CD4-positive, CD25-positive, alpha-beta regulatory T cell (primary cell): ENCODE measurements at regions not wholly inside any gene's neighbourhood (a gene's known extent, or its start where the extent isn't known, plus 50 kb on each side); places are given as distances from the start of the nearest gene placed in this dataset.
"Not testable (repeated sequence)": the region's sequence is repeated elsewhere in the genome, so short reads cannot be mapped to it uniquely, and the experiment has no call there.

Source experiments
- ATAC-seq, 2 donors: fragments of 150-1000 bp; cut with Tn5 transposase; one replicate each; pipeline ENCODE4 v1.10.0; 2021; ENCODE audit warnings: low read depth in 2 of 2, moderate number of reproducible peaks in 2 of 2, moderate library complexity in 1 of 2
- DNase-seq, 3 donors: peaks; one replicate each; pipeline versions ENCODE4 v3.0.0 to v3.0.0-alpha.2; 2012 to 2022; ENCODE audit warnings: mixed read lengths in 1 of 3
- H3K27ac ChIP-seq: one replicate; pipeline ENCODE4 v1.7.0; 2013; ENCODE audit warnings: mild to moderate bottlenecking, low read length; ENCODE audit not compliant: insufficient read depth, poor library complexity, severe bottlenecking
- H3K27me3 ChIP-seq: one replicate; pipeline ENCODE4 v1.7.0; 2013; ENCODE audit warnings: low read length; ENCODE audit not compliant: control insufficient read depth, insufficient read depth
- H3K36me3 ChIP-seq: one replicate; pipeline ENCODE4 v1.7.0; 2013; ENCODE audit warnings: mild to moderate bottlenecking, low read length, moderate library complexity; ENCODE audit not compliant: control insufficient read depth, insufficient read depth
- H3K4me1 ChIP-seq: 2 replicates; pipeline ENCODE4 v1.7.0; 2013; ENCODE audit warnings: mild to moderate bottlenecking, low read length; ENCODE audit not compliant: insufficient read depth, control insufficient read depth, poor library complexity, severe bottlenecking
- H3K4me3 ChIP-seq: one replicate; pipeline ENCODE4 v1.7.0; 2013; ENCODE audit warnings: low read depth, mild to moderate bottlenecking, low read length, moderate library complexity
- H3K9me3 ChIP-seq, 2 experiments: 1 replicate in 1 of 2; 2 replicates in 1 of 2; pipeline ENCODE4 v1.7.0; 2013; ENCODE audit warnings: low read length in 2 of 2, mild to moderate bottlenecking in 1 of 2, moderate library complexity in 1 of 2; ENCODE audit not compliant: control insufficient read depth in 2 of 2
- H3K27ac Mint-ChIP-seq, 3 donors: one replicate each; pipeline ENCODE4 v1.8.0; 2020 to 2022; ENCODE audit warnings: mild to moderate bottlenecking in 3 of 3, mixed read lengths in 3 of 3, moderate library complexity in 2 of 3
- H3K27me3 Mint-ChIP-seq: one replicate; pipeline ENCODE4 v1.8.0; 2022; ENCODE audit warnings: mild to moderate bottlenecking, mixed read lengths
- H3K36me3 Mint-ChIP-seq: one replicate; pipeline ENCODE4 v1.8.0; 2020; ENCODE audit warnings: mixed read lengths
- H3K4me1 Mint-ChIP-seq, 4 donors: one replicate each; pipeline ENCODE4 v1.8.0; 2020 to 2022; ENCODE audit warnings: mixed read lengths in 4 of 4, mild to moderate bottlenecking in 1 of 4
- H3K4me3 Mint-ChIP-seq, 4 donors: one replicate each; pipeline ENCODE4 v1.8.0; 2020 to 2022; ENCODE audit warnings: mild to moderate bottlenecking in 4 of 4, mixed read lengths in 4 of 4, moderate library complexity in 3 of 4
- H3K9me3 Mint-ChIP-seq, 7 donors: one replicate each; pipeline ENCODE4 v1.8.0; 2020 to 2022; ENCODE audit warnings: mixed read lengths in 7 of 7, mild to moderate bottlenecking in 3 of 7, moderate library complexity in 2 of 7

DNA sequence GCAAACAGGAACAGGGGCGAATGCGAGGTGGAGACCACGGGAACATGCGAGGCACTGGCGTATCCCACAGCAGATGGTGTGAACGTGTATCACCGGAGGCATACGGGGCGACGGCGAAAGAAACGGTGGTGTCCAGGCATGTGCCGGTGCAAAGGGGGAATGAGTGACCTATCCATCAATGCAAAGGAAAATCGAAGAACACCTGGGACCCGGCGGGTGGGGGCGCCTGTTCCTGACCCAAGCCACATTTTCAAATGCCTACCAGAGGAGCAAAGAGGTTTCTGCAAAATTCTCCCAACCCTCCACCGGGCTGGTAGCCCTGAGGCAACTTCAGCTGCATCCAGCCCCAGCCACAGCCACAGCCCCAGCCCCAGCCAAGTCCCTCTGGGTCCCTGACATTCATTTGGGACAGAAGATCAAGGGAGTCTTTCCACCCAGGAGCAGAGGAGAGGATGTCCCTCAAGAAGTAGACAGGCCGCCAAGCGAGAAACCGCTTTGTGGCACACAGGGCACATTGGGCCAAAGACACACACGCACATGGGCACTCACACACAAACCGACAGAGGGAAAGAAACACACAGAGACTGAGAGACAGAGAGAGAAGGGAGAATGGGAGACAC, 164.0 kb upstream of the ZNF337 start:
- ATAC-seq = no peak
- H3K4me3 Mint-ChIP-seq = peak overlapping the region; percentile 74 to 86 (median 84)
- H3K27me3 Mint-ChIP-seq = peaks cover 53% of the 10 kb centered on the region
- peaks cover 0 to 78% (median 12%) of the 10 kb centered on the region in 4 donors for H3K4me1 Mint-ChIP-seq
- no peaks in the 10 kb centered on the region for H3K36me3 Mint-ChIP-seq
- Histone ChIP-seq H3K27ac (no peak overlapping the region), H3K27me3 (peaks cover 4% of the 10 kb centered on the region), H3K4me1 (peaks cover 44% of the 10 kb centered on the region), H3K36me3 (no peaks in the 10 kb centered on the region), H3K4me3 (no peak overlapping the region), H3K9me3 (no peaks in the 10 kb centered on the region)
- peaks cover 0 to 3% (median 0%) of the 10 kb centered on the region in 7 donors for H3K9me3 Mint-ChIP-seq
- H3K27ac Mint-ChIP-seq = no peak overlapping the region
- DNase-seq = no peak

DNA sequence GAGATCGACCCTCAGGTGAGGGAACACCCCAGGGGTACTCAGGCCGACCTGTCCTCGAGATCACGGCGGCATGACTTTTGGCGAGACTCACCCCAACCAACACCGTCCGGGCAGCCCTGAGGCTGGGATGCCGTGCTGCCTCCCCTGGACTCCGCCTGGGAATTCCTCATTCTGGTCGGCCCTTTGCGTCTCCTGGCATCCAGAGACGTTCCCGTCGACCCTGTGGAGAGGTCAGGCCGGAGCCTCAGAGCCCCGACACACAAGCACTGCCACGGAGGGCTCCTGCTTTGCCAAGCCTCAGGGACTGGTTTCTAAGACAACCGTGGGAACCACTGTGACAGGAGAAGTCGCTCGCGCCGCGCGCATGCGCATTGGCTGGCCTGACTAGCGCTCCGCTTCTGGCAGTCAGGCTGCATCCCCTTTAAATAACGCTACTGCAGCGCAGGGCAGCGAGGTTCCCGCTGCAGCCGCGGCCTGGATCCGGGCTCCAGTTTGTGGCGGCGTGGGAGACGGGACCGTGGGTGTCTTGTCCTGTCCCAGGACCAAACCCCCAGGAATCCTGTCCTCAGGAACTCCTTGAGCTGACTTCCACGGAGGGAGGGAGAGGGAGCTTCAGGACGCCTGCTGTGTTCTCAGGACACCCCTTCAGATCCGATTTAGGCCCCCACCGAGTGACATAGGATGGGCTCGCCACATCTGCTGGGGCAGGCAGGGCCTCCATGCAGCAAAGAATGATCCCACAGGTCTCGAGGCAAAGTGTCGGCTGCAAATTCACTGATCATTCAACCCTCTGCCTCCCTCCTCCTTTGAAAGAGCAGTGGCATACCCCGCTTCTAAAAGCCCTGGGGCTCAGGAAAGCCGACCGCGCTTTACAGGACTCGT, 163.2 kb upstream of the ZNF337 start:
- peak; percentile 44 for ATAC-seq
- H3K4me1 Mint-ChIP-seq = peaks cover 0 to 70% (median 10%) of the 10 kb centered on the region in 4 donors
- H3K4me3 ChIP-seq = no peak overlapping the region

DNA sequence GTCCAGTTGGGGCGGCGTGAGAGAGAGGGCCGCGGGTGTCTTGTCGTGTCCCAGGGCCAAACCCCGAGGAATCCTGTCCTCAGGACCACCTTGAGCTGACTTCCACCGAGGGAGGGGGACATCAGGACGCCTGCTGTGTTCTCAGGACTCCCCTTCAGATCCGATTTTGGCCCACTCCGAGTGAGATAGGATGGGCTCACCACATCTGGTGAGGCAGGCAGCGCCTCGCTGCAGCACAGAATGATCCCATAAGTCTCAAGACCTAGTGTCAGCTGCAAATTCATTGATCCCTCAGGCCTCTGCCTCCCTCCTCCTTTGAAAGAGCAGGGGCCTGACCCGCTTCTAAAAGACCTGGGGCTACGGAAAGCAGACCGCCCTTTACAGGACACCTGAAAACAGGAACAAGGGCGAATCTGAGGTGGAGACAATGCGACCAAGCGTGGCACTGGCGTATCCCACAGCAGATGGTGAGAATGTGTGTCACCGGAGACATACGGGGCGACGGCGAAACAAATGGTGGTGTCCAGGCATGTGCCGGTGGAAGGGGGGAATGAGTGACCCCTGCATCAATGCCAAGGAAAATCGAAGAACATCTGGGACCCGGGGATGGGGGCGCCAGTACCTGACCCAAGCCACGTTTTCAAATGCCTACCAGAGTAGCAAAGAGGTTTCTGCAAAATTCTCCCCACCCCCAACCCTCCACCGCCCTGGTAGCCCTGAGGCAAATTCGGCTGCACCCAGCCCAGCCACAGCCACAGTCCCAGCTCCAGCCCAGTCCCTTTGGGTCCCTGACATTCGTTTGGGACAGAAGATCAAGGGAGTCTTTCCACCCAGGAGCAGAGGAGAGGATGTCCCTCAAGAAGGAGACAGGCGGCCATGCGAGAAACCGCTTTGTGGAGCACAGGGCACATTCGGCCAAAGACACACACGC, 162.1 kb upstream of the ZNF337 start:
- Mint-ChIP-seq H3K27me3 (peaks cover 49% of the 10 kb centered on the region), H3K9me3 (peaks cover 0 to 3% (median 0%) of the 10 kb centered on the region in 7 donors), H3K27ac (no peak overlapping the region), H3K4me3 (peak overlapping the region in 3 of 4 donors; percentile 39 to 86 (median 85)), H3K4me1 (peaks cover 0 to 69% (median 12%) of the 10 kb centered on the region in 4 donors), H3K36me3 (no peaks in the 10 kb centered on the region)
- Histone ChIP-seq H3K9me3 (no peaks in the 10 kb centered on the region), H3K27ac (no peak overlapping the region), H3K27me3 (peaks cover 4% of the 10 kb centered on the region), H3K36me3 (no peaks in the 10 kb centered on the region), H3K4me1 (peaks cover 40% of the 10 kb centered on the region), H3K4me3 (no peak overlapping the region)
- no peak for ATAC-seq
- DNase-seq = no peak

More for the DNA sequence above, 163.2 kb upstream of the ZNF337 start:
- peak overlapping the region in 1 of 3 donors; percentile 42 for H3K27ac Mint-ChIP-seq
- H3K27ac ChIP-seq = no peak overlapping the region
- H3K27me3 ChIP-seq = peaks cover 4% of the 10 kb centered on the region
- H3K9me3 ChIP-seq = no peaks in the 10 kb centered on the region
- peaks cover 40% of the 10 kb centered on the region for H3K4me1 ChIP-seq
- DNase-seq = peak; percentile 57 to 74 (median 67)
- H3K36me3 ChIP-seq = no peaks in the 10 kb centered on the region
- H3K27me3 Mint-ChIP-seq = peaks cover 47% of the 10 kb centered on the region
- peak overlapping the region; percentile 68 to 86 (median 80) for H3K4me3 Mint-ChIP-seq
- H3K9me3 Mint-ChIP-seq = peaks cover 0 to 3% (median 0%) of the 10 kb centered on the region in 7 donors
- H3K36me3 Mint-ChIP-seq = no peaks in the 10 kb centered on the region

- H3K27ac ChIP-seq, H3K27ac Mint-ChIP-seq, H3K4me3 ChIP-seq, H3K9me3 ChIP-seq, DNase-seq, H3K36me3 Mint-ChIP-seq, H3K27me3 ChIP-seq, ATAC-seq, H3K9me3 Mint-ChIP-seq, H3K36me3 ChIP-seq: not testable (repeated sequence)
- peaks cover 30% of the 10 kb centered on the region for H3K4me1 ChIP-seq
- peaks cover 0 to 65% (median 13%) of the 10 kb centered on the region in 4 donors for H3K4me1 Mint-ChIP-seq
- H3K4me3 Mint-ChIP-seq = peak overlapping the region in 2 of 4 donors; percentile 13 to 66
- H3K27me3 Mint-ChIP-seq = peaks cover 47% of the 10 kb centered on the region
Observed at GRCh38 chr20:25857091-25857788, 160.6 kb upstream of the ZNF337 start.

DNA sequence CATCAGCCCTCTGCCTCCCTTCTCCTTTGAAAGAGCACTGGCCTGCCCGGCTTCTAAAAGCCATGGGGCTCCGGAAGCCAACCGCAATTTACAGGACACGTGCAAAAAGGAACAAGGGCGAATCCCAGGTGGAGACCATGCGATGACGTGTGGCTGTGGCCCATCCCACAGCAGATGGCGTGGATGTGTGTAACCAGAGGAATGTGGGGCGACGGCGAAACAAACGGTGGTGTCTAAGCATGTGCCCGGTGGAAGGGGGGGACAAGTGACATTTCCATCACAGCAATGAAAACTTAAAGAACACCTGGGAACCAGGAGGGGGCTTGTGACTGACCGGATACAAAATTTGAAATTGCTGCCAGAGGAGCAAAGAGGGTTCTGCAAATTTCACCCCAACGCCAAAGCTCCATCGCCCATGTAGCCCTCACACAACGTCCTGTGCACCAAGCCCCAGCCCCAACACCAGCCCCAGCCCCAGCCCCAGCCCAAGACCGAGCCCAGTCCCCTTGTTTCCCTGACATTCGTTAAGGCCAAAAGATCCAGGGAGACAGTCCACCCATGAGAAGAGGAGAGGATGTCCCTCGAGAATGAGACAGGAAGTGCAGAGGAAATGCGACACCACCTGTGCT, 159.7 kb upstream of the ZNF337 start:
- no peaks in the 10 kb centered on the region for H3K36me3 ChIP-seq
- DNase-seq (no peak), ATAC-seq (no peak)
- peaks cover 0 to 58% (median 13%) of the 10 kb centered on the region in 4 donors for H3K4me1 Mint-ChIP-seq
- no peaks in the 10 kb centered on the region for H3K36me3 Mint-ChIP-seq
- H3K27me3 ChIP-seq = no peaks in the 10 kb centered on the region
- no peak overlapping the region for H3K27ac ChIP-seq
- H3K9me3 ChIP-seq = no peaks in the 10 kb centered on the region
- peaks cover 21% of the 10 kb centered on the region for H3K4me1 ChIP-seq
- peaks cover 0 to 3% (median 0%) of the 10 kb centered on the region in 7 donors for H3K9me3 Mint-ChIP-seq
- H3K4me3 Mint-ChIP-seq = peak overlapping the region in 1 of 4 donors; percentile 66
- H3K27me3 Mint-ChIP-seq = peaks cover 39% of the 10 kb centered on the region
- peak overlapping the region in 1 of 3 donors; percentile 52 for H3K27ac Mint-ChIP-seq
- no peak overlapping the region for H3K4me3 ChIP-seq

GRCh38 chr20:25855451-25856156, 159.0 kb upstream of the ZNF337 start:
- Mint-ChIP-seq H3K4me1 (peaks cover 0 to 51% (median 11%) of the 10 kb centered on the region in 4 donors), H3K27me3 (peaks cover 32% of the 10 kb centered on the region), H3K4me3 (peak overlapping the region in 1 of 4 donors; percentile 81)
- ATAC-seq, H3K36me3 Mint-ChIP-seq, H3K4me3 ChIP-seq, H3K27ac Mint-ChIP-seq, H3K27ac ChIP-seq, H3K9me3 ChIP-seq, H3K9me3 Mint-ChIP-seq, DNase-seq, H3K27me3 ChIP-seq, H3K36me3 ChIP-seq: not testable (repeated sequence)
- H3K4me1 ChIP-seq = peaks cover 18% of the 10 kb centered on the region
